GM23338 (cell line): ENCODE measurements at regions not wholly inside any gene's neighbourhood (a gene's known extent, or its start where the extent isn't known, plus 50 kb on each side); places are given as distances from the start of the nearest gene placed in this dataset.
"Not testable (repeated sequence)": the region's sequence is repeated elsewhere in the genome, so short reads cannot be mapped to it uniquely, and the experiment has no call there.

ENCODE experiments used
- ATAC-seq: fragments of 200-7000 bp; cut with Tn5 transposase; 3 replicates; pipeline ENCODE4 v1.9.1; 2020
- DNase-seq: peaks from one replicate; pipeline ENCODE4 v3.0.0-alpha.2; 2015; ENCODE audit warnings: low spot score
- H2AFZ ChIP-seq: fragments of 200-600 bp; sonication (generic); 2 replicates; pipeline ENCODE4 v1.8.0; 2016; ENCODE audit warnings: antibody characterized with exemption, mild to moderate bottlenecking, moderate library complexity
- H3F3A ChIP-seq: fragments of 200-600 bp; sonication (generic); replicated peaks from 2 replicates; pipeline ENCODE4 v1.8.0; 2017; ENCODE audit warnings: antibody characterized with exemption, mixed run types, low read depth
- H3K27ac ChIP-seq: fragments of 200-600 bp; sonication (generic); 2 replicates; pipeline ENCODE4 v1.6.1; 2016; ENCODE audit warnings: low read depth
- H3K27me3 ChIP-seq: fragments of 200-600 bp; sonication (generic); 2 replicates; pipeline ENCODE4 v1.8.0; 2016; ENCODE audit warnings: mild to moderate bottlenecking, mixed run types, moderate library complexity; ENCODE audit not compliant: insufficient read depth
- H3K36me3 ChIP-seq: fragments of 200-600 bp; sonication (generic); 2 replicates; pipeline ENCODE4 v1.8.0; 2016; ENCODE audit warnings: mild to moderate bottlenecking; ENCODE audit not compliant: insufficient read depth
- H3K4me1 ChIP-seq: fragments of 200-600 bp; sonication (generic); 2 replicates; pipeline ENCODE4 v1.8.0; 2016; ENCODE audit warnings: mild to moderate bottlenecking, moderate library complexity; ENCODE audit not compliant: insufficient read depth
- H3K4me2 ChIP-seq: fragments of 200-600 bp; sonication (generic); 2 replicates; pipeline ENCODE4 v1.7.1; 2017; ENCODE audit warnings: mixed run types
- H3K4me3 ChIP-seq: fragments of 200-600 bp; sonication (generic); 2 replicates; pipeline ENCODE4 v1.6.1; 2016; ENCODE audit warnings: mixed run types
- H3K79me2 ChIP-seq: fragments of 200-600 bp; sonication (generic); replicated peaks from 2 replicates; pipeline ENCODE4 v1.8.0; 2017; ENCODE audit warnings: mild to moderate bottlenecking; ENCODE audit not compliant: insufficient read depth
- H3K9me2 ChIP-seq: fragments of 200-600 bp; sonication (generic); 2 replicates; pipeline ENCODE4 v1.8.0; 2017; ENCODE audit not compliant: insufficient read depth
- H4K20me1 ChIP-seq: fragments of 200-600 bp; sonication (generic); replicated peaks from 2 replicates; pipeline ENCODE4 v1.8.0; 2017; ENCODE audit warnings: mild to moderate bottlenecking; ENCODE audit not compliant: insufficient read depth
- H3K27ac Mint-ChIP-seq: 2 replicates; pipeline ENCODE4 v1.8.0; 2020; ENCODE audit warnings: inconsistent platforms, mild to moderate bottlenecking, moderate library complexity, mixed read lengths
- H3K27me3 Mint-ChIP-seq: 3 replicates; pipeline ENCODE4 v1.8.0; 2022; ENCODE audit warnings: low read depth, mild to moderate bottlenecking, moderate library complexity, mixed read lengths, inconsistent platforms; ENCODE audit not compliant: insufficient read depth, poor library complexity
- H3K36me3 Mint-ChIP-seq: 3 replicates; pipeline ENCODE4 v1.8.0; 2021; ENCODE audit warnings: low read depth, mild to moderate bottlenecking, inconsistent platforms, moderate library complexity, mixed read lengths
- H3K4me1 Mint-ChIP-seq: 3 replicates; pipeline ENCODE4 v1.8.0; 2020; ENCODE audit warnings: mild to moderate bottlenecking, inconsistent platforms, mixed read lengths
- H3K4me3 Mint-ChIP-seq: 3 replicates; pipeline ENCODE4 v1.8.0; 2021; ENCODE audit warnings: moderate library complexity, mild to moderate bottlenecking, inconsistent platforms, mixed read lengths
- H3K9me3 Mint-ChIP-seq: 3 replicates; pipeline ENCODE4 v1.8.0; 2020; ENCODE audit warnings: moderate library complexity, mild to moderate bottlenecking, inconsistent platforms, mixed read lengths
- CREB1 ChIP-seq: fragments of 250-450 bp; sonication (Bioruptor Pico); IDR thresholded peaks from 2 replicates; pipeline ENCODE4 v1.5.0; 2020; ENCODE audit warnings: low read depth, mild to moderate bottlenecking, moderate library complexity
- EZH2 ChIP-seq: fragments of 200-600 bp; sonication (generic); IDR thresholded peaks from one replicate; pipeline ENCODE4 v1.8.0; 2017; ENCODE audit warnings: antibody characterized with exemption, mild to moderate bottlenecking, low read depth; ENCODE audit not compliant: unreplicated experiment
- EZH2phosphoT487 ChIP-seq: fragments of 200-600 bp; sonication (generic); IDR thresholded peaks from one replicate; pipeline ENCODE4 v1.8.1; 2018; ENCODE audit warnings: antibody characterized with exemption; ENCODE audit not compliant: unreplicated experiment
- JUNB ChIP-seq: IDR thresholded peaks from one replicate; pipeline ENCODE4 v1.6.1; 2016; ENCODE audit warnings: antibody characterized with exemption; ENCODE audit not compliant: unreplicated experiment
- NANOG ChIP-seq: IDR thresholded peaks from 2 replicates; pipeline ENCODE4 v1.6.1; 2016; ENCODE audit warnings: antibody characterized with exemption, borderline replicate concordance
- POLR2AphosphoS5 ChIP-seq: IDR thresholded peaks from 2 replicates; pipeline ENCODE4 v1.6.1; 2016; ENCODE audit warnings: antibody characterized with exemption, low read depth
- STAT1 ChIP-seq: IDR thresholded peaks from one replicate; pipeline ENCODE4 v1.6.1; 2016; ENCODE audit warnings: antibody characterized with exemption; ENCODE audit not compliant: unreplicated experiment
- ZNF114 ChIP-seq: fragments of 250-450 bp; sonication (Bioruptor Pico); IDR thresholded peaks from 2 replicates; pipeline ENCODE4 v1.5.0; 2020; ENCODE audit warnings: mild to moderate bottlenecking, moderate library complexity
- ZNF331 ChIP-seq: fragments of 250-450 bp; sonication (Bioruptor Pico); IDR thresholded peaks from 2 replicates; pipeline ENCODE4 v1.5.0; 2020; ENCODE audit warnings: low read depth, mild to moderate bottlenecking, moderate library complexity
- TF ChIP-seq, protein P1 (sequence below): IDR thresholded peaks from one replicate; pipeline ENCODE4 v1.6.1; 2018; ENCODE audit warnings: antibody characterized with exemption; ENCODE audit not compliant: unreplicated experiment
- TF ChIP-seq, protein P2 (sequence below): IDR thresholded peaks from 2 replicates; pipeline ENCODE4 v1.6.1; 2016; ENCODE audit warnings: antibody characterized with exemption

DNA sequence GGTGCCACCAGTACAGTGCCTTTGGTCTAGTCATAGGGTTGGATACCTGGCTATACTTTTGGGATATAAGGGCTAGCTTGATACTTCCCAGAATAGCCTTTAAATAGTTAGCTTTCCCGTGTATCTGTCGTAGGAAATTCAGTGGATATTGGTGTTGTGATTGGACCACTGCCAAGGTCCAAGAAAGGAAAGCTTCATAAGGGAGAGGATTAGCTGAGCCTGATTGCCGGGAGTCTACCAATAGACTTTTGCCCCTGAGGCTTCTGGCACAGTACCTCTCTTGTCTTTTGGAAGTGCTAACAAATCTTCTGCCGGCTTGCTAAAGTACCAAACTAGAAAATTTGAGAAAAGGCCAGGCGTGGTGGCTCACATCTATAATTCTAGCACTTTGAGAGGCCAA lies 61.1 kb upstream of the XIST start (continued):
- TF ChIP-seq, protein P1, sequence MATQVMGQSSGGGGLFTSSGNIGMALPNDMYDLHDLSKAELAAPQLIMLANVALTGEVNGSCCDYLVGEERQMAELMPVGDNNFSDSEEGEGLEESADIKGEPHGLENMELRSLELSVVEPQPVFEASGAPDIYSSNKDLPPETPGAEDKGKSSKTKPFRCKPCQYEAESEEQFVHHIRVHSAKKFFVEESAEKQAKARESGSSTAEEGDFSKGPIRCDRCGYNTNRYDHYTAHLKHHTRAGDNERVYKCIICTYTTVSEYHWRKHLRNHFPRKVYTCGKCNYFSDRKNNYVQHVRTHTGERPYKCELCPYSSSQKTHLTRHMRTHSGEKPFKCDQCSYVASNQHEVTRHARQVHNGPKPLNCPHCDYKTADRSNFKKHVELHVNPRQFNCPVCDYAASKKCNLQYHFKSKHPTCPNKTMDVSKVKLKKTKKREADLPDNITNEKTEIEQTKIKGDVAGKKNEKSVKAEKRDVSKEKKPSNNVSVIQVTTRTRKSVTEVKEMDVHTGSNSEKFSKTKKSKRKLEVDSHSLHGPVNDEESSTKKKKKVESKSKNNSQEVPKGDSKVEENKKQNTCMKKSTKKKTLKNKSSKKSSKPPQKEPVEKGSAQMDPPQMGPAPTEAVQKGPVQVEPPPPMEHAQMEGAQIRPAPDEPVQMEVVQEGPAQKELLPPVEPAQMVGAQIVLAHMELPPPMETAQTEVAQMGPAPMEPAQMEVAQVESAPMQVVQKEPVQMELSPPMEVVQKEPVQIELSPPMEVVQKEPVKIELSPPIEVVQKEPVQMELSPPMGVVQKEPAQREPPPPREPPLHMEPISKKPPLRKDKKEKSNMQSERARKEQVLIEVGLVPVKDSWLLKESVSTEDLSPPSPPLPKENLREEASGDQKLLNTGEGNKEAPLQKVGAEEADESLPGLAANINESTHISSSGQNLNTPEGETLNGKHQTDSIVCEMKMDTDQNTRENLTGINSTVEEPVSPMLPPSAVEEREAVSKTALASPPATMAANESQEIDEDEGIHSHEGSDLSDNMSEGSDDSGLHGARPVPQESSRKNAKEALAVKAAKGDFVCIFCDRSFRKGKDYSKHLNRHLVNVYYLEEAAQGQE, result no peak
- TF ChIP-seq POLR2AphosphoS5, result no peak
- no peak for TF ChIP-seq STAT1
- TF ChIP-seq EZH2, result no peak
- no peak for TF ChIP-seq JUNB
- no peak for TF ChIP-seq EZH2phosphoT487
- TF ChIP-seq, protein P2, sequence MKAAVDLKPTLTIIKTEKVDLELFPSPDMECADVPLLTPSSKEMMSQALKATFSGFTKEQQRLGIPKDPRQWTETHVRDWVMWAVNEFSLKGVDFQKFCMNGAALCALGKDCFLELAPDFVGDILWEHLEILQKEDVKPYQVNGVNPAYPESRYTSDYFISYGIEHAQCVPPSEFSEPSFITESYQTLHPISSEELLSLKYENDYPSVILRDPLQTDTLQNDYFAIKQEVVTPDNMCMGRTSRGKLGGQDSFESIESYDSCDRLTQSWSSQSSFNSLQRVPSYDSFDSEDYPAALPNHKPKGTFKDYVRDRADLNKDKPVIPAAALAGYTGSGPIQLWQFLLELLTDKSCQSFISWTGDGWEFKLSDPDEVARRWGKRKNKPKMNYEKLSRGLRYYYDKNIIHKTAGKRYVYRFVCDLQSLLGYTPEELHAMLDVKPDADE, result no peak
- TF ChIP-seq CREB1 (CRISPR knock-in tag), result no peak
- no peak for TF ChIP-seq ZNF114 (CRISPR knock-in tag)
- no peak for TF ChIP-seq ZNF331 (CRISPR knock-in tag)
- TF ChIP-seq NANOG, result no peak

DNA sequence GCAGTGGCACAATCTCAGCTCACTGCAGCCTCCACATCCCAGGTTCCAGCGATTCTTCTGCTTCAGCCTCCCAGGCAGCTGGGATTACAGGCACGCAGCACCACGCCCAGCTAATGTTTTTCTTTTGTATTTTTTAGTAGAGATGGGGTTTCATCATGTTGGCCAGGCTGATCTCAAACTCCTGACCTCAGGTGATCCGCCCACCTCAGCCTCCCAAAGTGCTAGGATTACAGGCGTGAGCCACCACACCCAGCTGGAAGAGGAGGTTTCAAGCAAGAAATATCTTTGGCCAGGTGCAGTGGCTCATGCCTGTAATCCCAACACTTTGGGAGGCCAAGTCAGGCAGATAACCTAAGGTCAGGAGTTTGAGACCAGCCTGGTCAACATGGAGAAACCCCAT lies 59.4 kb upstream of the XIST start:
- H3K79me2 ChIP-seq, result not testable (repeated sequence)
- H3K9me3 Mint-ChIP-seq, result peaks cover 11% of the 10 kb centered on the region; the same call in 1 of the 3 replicates

DNA sequence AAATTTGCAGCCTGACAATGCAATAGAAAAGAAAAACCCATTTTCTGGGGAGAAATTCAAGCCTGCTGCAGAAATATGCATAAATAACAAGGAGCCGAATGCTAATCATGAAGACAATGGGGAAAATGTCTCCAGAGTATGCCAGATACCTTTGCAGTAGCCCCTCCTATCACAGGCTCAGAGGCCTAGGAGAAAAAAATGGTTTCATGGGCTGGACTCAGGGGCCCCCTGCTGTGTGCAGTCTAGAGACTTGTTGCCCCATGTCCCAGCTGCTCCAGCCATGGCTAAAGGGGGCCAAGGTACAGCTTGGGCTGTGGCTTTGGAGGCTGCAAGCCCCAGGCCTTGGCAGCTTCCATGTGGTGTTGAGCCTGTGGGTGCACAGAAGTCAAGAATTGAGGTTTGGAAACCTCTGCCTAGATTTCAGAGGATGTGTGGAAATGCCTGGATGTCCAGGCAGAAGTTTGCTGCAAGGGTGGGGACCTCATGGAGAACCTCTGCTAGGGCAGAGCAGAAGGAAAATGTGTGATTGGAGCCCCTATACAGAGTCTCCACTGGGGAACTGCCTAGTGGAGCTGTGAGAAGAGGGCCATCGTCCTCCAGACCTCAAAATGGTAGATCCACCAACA lies 53.3 kb upstream of the XIST start:
- DNase-seq, H3K4me3 Mint-ChIP-seq, H3K27ac Mint-ChIP-seq, H3K4me2 ChIP-seq, ATAC-seq, H4K20me1 ChIP-seq, H3K27me3 Mint-ChIP-seq, H3K4me1 Mint-ChIP-seq, H2AFZ ChIP-seq, H3K27me3 ChIP-seq, H3F3A ChIP-seq, H3K4me1 ChIP-seq, H3K4me3 ChIP-seq, H3K36me3 ChIP-seq, H3K27ac ChIP-seq, H3K36me3 Mint-ChIP-seq, H3K79me2 ChIP-seq, H3K9me2 ChIP-seq: not testable (repeated sequence)
- peaks cover 31% of the 10 kb centered on the region for H3K9me3 Mint-ChIP-seq

More for the DNA sequence above, 59.4 kb upstream of the XIST start:
- H2AFZ ChIP-seq, H3K4me3 ChIP-seq, H3K27me3 ChIP-seq, H3F3A ChIP-seq, H3K4me3 Mint-ChIP-seq, ATAC-seq, H3K27ac Mint-ChIP-seq, H3K36me3 ChIP-seq, H3K36me3 Mint-ChIP-seq, H3K9me2 ChIP-seq, H3K27me3 Mint-ChIP-seq, DNase-seq, H3K4me1 Mint-ChIP-seq, H4K20me1 ChIP-seq, H3K4me2 ChIP-seq, H3K27ac ChIP-seq: not testable (repeated sequence)
- peaks cover 13% of the 10 kb centered on the region for H3K4me1 ChIP-seq
